Stimulated activated CD8-positive, alpha-beta memory T cell treated with anti-CD3 and anti-CD28 coated beads, Interleukin-4, amount 100 ng/mL, for 1 hour (primary cell): ENCODE measurements at regions not wholly inside any gene's neighbourhood (a gene's known extent, or its start where the extent isn't known, plus 50 kb on each side); places are given as distances from the start of the nearest gene placed in this dataset.

ENCODE experiments used
- DNase-seq, 2 donors: peaks; one replicate each; pipeline ENCODE4 v3.0.0-alpha.2; 2020; ENCODE audit warnings: low read depth in 2 of 2, low spot score in 1 of 2

DNA sequence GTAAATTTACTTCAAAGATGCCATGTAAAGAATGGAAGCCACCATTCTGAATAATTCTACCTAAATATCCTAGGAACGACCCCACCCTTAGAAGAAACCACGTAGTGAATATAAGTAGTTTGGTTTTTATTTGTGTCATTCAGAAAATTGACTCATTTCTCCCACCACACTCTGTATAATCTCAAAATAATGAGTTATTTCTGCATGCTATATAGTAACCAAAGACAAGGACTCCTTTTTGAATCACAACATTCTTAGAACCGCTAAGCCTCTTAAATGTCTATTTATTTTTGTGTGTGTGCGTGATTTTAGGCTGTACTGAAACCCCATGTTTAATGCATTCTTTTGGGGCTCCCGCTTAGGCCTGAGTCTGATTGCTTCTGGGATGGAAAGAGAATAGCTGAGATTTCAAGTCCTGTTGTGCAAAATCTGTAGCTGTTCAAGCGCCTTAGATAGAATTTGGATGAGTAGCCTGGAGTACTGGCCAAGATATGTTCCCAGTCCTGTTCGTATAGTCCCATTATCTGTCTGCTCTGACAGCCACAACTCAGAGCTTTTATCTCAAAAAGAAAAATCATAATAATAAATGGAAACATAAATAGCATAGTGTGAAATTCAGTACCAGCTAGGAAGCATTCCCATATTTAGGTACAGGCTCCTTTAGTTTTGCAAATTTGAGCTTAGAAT lies 532.4 kb upstream of the NBEA start:
- DNase-seq: no peak

DNA sequence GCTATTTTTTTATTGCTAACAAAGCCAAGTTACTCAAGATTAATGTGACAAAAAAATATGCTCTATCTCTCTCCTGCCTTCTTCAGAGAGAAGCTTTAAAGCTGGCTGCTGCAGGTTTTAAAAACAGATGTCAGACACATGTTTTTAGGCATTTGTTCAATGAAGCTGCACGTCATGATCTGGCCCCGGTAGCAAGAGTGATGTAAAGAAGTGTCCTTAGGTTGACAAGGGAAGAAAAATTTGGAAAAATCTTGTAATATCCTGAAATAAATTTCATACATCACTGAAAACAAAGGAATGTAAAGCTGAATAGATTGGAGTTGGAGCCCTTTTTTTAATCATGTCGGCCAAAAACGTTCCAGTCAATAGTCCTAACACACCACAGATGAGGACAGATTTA lies 531.4 kb upstream of the NBEA start:
- DNase-seq: no peak

DNA sequence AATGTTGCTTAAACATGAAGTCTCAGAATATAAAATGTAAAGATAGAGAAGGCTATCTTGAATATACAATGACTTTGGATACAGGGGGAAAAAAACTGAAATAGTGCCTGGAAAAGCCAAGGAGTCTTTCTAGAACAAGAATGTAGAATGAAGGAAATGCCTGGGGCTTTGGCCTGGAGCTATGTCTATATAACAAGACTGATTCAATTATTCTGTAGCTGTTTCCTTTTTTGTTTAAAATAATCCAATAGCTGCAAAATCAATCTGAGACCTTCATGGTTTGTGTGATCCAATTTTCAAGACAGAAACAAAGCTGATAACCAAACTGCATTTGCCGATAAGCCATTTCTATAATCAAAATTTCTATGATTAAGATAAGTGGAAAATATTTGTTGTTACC lies 530.9 kb upstream of the NBEA start:
- no peak for DNase-seq

DNA sequence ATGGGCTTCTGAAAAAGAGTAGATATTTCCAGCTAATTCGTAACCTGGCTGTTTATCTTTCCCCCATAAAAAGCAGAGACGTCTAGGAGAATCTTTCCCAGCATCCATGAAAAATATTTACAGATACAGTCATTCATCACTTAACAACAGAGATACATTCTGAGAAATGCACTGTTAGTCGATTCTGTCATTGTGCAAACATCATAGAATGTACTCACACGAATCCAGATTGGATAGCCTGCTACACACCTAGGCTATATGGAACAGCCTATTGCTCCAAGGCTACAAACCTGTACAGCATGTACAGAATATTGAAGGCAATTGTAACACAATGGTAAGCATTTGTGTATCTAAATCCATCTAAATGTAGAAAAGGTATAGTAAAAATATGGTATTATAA lies 530.2 kb upstream of the NBEA start:
- DNase-seq: no peak

DNA sequence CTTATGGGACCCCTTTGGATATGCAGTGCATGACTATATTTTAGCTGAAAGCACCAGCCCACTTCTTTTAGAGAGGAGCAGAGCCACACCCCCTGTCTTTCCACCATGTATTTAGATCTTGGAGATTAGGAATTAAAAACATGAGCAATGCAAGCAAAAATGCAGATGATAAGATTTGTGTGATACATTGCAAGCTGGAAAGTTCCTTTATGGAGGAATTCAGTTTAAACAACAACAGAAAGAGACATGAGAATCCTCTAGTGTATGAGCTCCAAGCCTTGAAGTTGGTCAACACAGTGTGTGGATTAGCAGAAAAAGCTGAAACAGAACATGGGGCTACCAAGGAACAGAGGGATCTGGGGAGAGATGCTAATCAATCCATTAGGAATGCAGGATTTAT lies 529.8 kb upstream of the NBEA start:
- no peak for DNase-seq

GRCh38 chr13:34412817-34413375 lies 529.2 kb upstream of the NBEA start:
- DNase-seq: no peak

GRCh38 chr13:34413538-34414210 lies 528.4 kb upstream of the NBEA start:
- no peak for DNase-seq

DNA sequence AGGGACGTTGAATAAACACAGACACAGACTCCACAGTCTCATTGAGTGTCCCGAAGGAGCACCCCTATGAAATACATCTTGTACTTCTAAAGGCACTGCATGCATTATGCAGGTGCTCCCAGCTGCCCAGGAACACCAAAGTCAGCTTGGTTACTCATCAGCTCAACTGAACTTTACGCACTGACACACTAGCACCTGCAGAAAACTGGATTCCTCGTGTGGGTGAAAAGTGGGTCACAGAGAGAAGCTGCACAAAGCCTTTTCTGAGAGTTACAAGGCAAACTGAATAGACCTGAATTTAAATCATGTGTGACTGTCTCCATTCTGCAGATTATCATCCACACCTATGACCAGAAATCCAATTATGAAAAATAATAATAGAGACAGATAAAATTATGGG lies 527.5 kb upstream of the NBEA start:
- DNase-seq: no peak

- no peak for DNase-seq
Measured at GRCh38 chr13:34416971-34417380, 525.1 kb upstream of the NBEA start.

- DNase-seq: no peak
Measured at GRCh38 chr13:34417896-34418295, 524.2 kb upstream of the NBEA start.

GRCh38 chr13:34419025-34419424 lies 523.0 kb upstream of the NBEA start:
- no peak for DNase-seq

- no peak for DNase-seq
Measured at GRCh38 chr13:34419755-34420154, 522.3 kb upstream of the NBEA start.

DNA sequence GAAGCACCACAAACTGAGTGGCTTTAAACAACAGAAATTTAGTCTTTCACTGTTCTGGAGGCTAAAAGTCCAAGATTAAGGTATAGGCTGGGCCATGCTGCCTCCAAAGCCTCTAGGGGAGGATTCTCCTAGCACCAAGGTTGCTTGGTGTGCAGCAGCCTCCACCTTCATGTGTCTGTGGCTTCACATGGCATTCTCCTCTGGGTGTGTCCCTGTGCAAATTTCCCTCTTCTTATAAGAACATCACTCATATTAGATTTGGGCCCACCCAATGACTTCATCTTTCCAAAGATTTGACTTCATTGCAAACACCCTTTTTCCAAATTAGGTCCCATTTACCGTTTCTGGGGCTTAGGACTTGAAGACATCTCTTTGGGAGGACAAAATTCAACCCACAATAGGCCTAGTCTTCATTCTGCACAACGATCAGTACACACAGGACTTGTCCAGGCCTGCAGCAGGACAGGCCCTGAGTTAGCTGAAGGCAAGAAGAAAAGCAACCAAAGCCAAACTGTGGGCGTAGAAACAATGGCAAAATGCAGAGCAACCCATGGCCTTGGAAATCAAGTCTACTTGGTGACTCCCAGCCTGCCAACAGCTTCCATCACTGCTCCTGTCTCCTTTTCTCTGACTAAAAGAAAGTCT lies 521.2 kb upstream of the NBEA start:
- no peak for DNase-seq

DNA sequence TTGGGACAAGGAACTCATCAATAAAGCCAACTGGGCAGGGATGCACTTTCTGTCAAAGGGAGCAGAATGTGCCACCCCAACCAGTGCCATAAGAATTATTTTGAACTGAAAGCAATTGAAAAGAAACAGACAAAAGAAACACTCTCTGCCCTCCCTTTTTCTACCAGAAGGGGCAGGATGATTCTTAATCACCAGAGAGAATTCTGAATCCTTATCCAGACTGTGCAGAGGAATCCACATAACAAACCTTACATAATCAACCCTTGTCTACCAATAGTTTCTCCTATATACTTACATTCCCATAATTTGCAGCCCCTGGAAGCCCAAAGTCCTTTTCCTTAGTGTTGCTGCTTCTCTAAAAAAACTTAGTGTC lies 520.7 kb upstream of the NBEA start:
- no peak for DNase-seq

DNA sequence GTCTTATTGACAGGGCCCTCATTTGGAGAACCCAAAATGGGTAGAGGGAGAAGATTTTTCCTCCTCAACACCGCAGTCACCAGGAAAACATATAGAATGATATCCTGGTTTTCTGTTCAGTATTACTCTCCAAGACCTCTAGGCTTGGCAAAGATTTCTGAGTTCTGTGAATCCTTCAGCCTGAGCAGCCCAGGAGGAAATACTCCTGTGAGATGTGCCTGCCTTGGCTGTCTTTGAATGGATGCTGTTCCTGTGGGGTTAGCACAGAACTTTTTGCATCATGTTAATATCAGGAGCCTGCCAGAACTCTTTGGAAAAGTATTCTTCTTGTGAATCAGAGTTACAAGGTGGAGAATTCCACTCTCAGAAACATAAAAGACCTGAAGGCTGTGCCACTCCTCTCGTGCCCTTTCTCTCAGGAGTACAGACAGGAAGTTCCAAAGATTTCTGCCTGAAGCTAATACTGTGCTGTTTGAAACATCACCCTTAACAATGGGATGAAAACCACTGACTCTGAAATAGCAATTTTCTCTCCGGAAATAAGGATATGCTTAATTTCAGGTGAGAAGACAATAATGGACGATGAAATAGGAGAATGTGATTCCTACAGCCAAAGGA lies 520.1 kb upstream of the NBEA start:
- no peak for DNase-seq

GRCh38 chr13:34422956-34423355 lies 519.1 kb upstream of the NBEA start:
- no peak for DNase-seq

GRCh38 chr13:34425327-34425949 lies 516.6 kb upstream of the NBEA start:
- no peak for DNase-seq

- no peak for DNase-seq
Measured at GRCh38 chr13:34428911-34429310, 513.2 kb upstream of the NBEA start.

DNA sequence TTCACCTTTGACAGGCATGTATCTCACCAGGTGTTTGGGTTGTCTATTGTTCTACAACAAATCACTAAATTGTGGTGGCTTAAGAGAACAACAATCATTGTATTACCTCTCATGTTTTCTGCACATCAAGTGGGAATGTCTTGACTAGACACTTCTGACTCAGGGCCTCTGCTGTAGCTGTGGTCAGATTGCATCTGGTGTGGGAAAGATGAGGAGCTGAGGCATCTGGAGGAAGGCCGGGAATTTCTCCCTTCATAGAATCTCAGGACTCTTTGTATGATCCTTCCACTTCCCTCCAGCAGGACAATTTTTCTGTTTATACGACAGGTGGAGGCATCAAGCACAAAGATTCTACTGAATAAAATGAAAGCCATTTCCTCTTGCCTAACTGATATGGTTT lies 511.8 kb upstream of the NBEA start:
- DNase-seq: no peak

GRCh38 chr13:34431827-34432581 lies 510.1 kb upstream of the NBEA start:
- DNase-seq: no peak

- DNase-seq: no peak
Measured at GRCh38 chr13:34435338-34435737, 506.7 kb upstream of the NBEA start.
